ENCODE measurements at regions not wholly inside any gene's neighbourhood (a gene's known extent, or its start where the extent isn't known, plus 50 kb on each side); places are given as distances from the start of the nearest gene placed in this dataset.
"Not testable (repeated sequence)": the region's sequence is repeated elsewhere in the genome, so short reads cannot be mapped to it uniquely, and the experiment has no call there.

GRCh38 chr2:91742973-91743490 lies 3051.6 kb downstream of the RPIA start:
- not testable (repeated sequence) for H3K27ac ChIP-seq

- not testable (repeated sequence) for H3K27ac ChIP-seq
Observed at GRCh38 chr2:91743910-91744309, 3052.4 kb downstream of the RPIA start.

GRCh38 chr2:91744700-91745141 lies 3053.2 kb downstream of the RPIA start:
- not testable (repeated sequence) for H3K27ac ChIP-seq

GRCh38 chr2:91748902-91749301 lies 3057.4 kb downstream of the RPIA start:
- TF ChIP-seq CTCF (conservative IDR thresholded peaks at IDR 0.05) = no peak
- H3K27ac ChIP-seq = no peak overlapping the region

DNA sequence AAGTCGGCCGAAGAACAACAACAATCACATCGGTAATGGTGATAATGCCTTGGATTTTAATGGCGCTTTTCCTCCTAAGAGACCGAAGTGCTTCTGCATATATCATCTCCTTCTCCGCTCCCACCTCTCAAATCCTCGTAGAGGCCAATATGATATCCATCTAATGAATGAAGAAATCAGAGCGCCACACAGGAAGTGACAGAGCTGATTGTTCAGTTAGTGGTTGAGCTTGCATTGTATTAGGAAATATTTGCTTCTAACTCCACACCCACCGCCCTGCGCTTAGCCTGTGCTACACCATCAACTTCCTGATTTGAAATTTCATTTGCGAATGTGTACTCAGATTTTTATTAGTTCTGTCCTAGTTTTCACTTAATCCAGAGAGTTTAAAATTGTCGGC lies 3058.2 kb downstream of the RPIA start:
- not testable (repeated sequence) for H3K27ac ChIP-seq

DNA sequence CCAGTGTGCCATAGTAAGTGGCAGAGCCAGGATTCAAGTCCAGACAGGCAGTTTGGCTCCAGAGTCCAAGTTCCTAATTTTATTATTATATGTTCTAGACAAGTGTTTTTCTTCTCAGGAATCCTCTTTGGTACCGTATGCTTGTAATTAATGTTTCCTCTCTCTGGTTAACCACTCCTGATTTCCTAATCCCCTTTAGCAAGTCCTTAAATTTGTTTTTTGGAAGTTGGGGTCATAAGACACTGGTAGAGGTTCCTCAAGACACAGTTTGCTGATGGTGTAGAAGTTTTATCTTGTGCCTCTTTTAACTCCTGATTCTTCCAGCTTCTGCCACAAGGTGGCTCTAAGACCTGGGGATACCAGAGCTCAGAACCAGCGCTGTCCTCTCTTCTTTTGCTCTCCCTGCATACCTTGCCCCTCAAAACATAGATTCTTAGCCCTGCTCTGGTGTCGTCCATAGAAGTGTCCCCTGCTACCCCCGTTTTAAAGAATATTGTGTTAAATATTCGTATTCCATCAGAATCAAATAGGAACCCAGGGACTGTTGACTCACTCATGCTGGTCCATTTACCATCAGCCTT lies 3068.0 kb downstream of the RPIA start:
- H3K27ac ChIP-seq = not testable (repeated sequence)
- peak; percentile 41 for TF ChIP-seq CTCF (conservative IDR thresholded peaks at IDR 0.05)

GRCh38 chr2:91760672-91761071 lies 3069.2 kb downstream of the RPIA start:
- H3K27ac ChIP-seq = not testable (repeated sequence)

DNA sequence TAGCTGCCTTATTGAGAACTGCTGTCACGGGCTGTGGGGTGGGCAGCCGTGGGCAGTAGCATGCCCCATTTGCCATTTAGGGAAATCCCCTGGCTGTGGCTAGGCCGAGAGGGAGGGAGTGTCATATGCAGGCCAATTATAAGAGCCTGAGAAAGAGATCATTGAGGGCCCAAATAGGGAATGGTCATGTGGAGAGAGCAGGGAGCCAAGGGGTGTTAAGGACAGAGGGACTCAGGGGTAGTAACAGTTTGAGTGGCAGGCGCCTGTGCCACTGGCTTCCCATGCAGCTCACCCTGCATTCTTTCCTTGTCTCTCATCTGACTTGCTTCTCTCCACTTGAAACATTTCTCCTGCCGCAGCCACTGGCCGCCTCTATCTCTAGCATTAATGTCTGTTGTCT lies 3070.8 kb downstream of the RPIA start:
- not testable (repeated sequence) for H3K27ac ChIP-seq

GRCh38 chr2:91763710-91764109 lies 3072.2 kb downstream of the RPIA start:
- H3K27ac ChIP-seq = not testable (repeated sequence)

DNA sequence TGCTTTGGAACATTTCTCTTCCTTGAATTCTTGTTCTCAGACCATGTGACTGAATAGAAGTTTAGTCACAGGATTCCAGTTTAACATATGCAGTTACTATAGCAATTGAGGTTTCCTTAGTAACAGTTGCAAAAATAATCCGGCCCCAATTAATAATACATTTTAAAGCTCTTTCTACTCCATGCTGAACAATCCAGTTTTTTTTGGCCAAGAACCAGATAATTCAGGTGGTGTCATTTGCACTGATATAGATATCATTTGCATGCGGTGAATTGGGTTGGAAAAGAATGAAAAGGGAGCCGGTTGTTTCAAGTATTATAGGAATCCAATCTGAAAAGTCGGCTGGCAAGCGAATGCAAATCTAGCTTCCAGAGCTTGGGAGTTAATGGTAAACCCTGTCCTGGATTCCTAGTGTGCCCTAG lies 3073.1 kb downstream of the RPIA start:
- not testable (repeated sequence) for H3K27ac ChIP-seq

DNA sequence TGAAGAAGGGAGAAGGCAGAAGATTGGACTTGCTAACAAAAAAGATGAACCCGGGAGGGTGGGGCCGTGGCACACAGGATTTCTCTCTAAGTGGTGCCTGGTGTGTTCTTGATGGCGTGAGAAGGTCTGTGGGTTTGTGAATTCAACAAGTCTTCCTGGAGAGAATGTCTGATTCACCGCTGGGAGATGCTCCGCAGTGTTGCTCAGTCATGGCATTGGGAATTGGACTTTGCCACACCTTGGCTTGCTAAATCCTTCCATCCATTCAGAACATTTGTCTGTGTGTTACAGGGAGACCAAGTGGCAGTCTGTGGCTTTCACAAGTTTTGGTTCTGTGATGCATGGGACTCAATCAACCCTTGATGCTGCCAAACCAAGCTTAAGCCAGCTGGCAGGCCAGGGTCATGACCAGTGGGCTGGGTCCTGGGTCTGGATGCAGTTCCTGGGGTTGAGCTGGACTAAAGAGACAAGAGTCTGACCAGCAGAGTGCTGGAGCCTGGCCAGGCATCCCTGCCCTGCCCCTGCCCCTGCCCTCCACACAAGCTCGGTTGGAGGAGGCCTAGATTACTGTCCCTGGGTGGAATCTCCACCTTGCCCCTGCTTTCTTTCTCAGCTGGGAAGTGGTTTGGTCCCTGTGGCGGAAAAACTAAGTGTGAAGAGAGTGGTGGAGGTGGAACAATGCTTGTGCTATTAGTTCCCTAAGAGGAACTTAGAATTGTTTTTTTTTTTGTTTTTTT lies 3073.7 kb downstream of the RPIA start:
- not testable (repeated sequence) for H3K27ac ChIP-seq

- H3K27ac ChIP-seq = not testable (repeated sequence)
Observed at GRCh38 chr2:91766349-91767048, 3075.0 kb downstream of the RPIA start.

- not testable (repeated sequence) for H3K27ac ChIP-seq
Observed at GRCh38 chr2:91768301-91768700, 3076.8 kb downstream of the RPIA start.

- not testable (repeated sequence) for H3K27ac ChIP-seq
Observed at GRCh38 chr2:91768997-91769396, 3077.5 kb downstream of the RPIA start.

GRCh38 chr2:91770046-91770575 lies 3078.6 kb downstream of the RPIA start:
- not testable (repeated sequence) for H3K27ac ChIP-seq

GRCh38 chr2:91771604-91772003 lies 3080.1 kb downstream of the RPIA start:
- not testable (repeated sequence) for H3K27ac ChIP-seq

DNA sequence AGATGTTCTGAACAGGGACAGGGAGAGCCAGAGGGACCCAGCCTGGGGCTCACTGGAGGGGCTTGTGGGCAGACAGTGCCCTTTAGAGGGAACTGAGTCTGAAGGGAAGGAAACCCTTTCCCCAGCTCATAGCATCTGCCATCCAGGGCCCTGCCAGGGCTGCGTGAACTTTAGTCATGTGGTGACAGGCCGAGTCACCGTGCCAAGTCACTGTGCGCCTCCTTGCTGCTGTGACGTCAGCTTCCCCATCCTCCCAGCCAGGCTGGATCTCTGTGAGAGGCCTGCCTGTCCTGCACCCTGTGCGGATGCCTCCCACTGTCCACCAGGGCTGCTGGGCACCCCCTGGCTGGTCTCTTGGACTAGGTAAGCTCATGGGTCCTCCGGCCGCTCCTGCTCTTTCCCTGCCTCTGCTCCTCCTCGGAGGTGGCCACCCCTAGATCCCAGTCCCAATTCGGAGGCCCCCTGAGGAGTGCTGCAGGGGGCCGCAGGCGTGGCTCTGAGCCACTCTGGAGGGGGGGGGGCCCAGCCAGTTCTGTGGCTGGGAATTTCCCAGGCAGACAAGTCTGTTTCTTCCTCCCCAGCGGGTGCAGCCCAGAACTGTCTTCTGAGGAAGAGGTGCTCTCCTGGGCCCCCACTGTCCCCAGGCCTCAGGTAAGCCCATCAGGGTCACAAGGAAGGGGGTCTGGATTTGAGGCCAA lies 3080.9 kb downstream of the RPIA start:
- not testable (repeated sequence) for H3K27ac ChIP-seq

DNA sequence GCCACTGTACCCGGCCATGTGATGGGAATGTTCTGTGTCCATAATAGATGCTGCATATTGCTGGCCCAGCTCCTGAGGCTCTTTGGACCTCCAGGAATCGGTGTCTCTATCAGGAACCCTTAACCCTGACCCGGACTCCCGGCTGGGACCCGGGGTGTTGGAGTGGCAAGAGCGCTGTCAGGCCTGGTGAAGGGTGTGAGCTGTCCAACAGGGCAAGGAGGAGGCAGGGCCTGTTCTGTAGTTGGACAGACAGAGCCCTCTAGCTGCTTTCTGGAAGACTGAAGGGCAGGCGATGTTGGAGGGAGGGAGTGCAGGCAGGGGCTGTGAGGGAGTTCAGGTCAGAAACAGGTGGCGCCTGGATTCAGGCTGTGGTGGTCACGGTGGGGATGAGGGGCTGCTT lies 3082.3 kb downstream of the RPIA start:
- not testable (repeated sequence) for H3K27ac ChIP-seq

DNA sequence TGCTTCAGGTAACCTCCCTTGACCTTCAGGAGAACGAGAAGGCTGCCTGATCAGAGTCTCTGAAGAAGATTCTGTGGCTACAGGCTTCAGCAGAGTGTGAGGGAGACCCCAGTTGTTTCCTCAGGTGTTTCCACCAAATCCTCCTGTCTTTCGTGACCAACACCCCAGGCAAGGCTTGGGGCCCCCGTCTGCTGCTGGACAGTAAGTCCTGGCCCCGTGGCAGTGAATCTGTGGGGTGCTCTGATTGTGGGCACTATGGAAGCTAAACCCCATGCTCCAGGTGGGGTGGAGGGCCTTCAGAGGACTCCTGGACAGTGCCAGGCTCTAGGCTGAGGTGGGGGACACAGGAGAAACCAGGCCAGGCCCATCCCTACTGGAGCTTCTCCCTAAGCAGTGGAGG lies 3083.7 kb downstream of the RPIA start:
- not testable (repeated sequence) for H3K27ac ChIP-seq
